GM21423 (cell line): ENCODE measurements at regions not wholly inside any gene's neighbourhood (a gene's known extent, or its start where the extent isn't known, plus 50 kb on each side); places are given as distances from the start of the nearest gene placed in this dataset.

Experiments used
- ATAC-seq: cut with Tn5 transposase; IDR thresholded peaks from one replicate; pipeline ENCODE4 v1.9.1; 2021; ENCODE audit warnings: mild to moderate bottlenecking, moderate library complexity; ENCODE audit not compliant: unreplicated experiment

- peak; percentile 86 for ATAC-seq
Measured at GRCh38 chr10:110395350-110396283, 90.9 kb upstream of the SMNDC1 start.

DNA sequence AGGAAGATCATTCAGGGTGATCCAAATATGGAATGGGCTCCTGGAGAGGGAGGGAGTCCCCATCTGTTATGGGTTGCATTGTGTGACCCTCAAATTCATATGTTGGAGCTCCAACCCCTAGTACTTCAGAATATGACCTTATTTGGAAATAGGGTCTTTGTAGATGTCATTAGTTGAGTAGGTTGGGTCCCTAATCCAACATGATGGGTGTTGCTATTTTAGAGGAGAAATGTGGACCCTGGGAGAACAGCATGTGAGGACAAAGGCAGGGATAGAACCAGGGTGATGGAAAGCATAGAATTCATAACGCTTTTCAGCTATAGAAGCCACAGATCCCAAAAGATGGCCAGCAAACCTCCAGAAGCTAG lies 91.5 kb upstream of the SMNDC1 start:
- ATAC-seq = no peak

- ATAC-seq = no peak
Measured at GRCh38 chr10:110397856-110398255, 93.1 kb upstream of the SMNDC1 start.

DNA sequence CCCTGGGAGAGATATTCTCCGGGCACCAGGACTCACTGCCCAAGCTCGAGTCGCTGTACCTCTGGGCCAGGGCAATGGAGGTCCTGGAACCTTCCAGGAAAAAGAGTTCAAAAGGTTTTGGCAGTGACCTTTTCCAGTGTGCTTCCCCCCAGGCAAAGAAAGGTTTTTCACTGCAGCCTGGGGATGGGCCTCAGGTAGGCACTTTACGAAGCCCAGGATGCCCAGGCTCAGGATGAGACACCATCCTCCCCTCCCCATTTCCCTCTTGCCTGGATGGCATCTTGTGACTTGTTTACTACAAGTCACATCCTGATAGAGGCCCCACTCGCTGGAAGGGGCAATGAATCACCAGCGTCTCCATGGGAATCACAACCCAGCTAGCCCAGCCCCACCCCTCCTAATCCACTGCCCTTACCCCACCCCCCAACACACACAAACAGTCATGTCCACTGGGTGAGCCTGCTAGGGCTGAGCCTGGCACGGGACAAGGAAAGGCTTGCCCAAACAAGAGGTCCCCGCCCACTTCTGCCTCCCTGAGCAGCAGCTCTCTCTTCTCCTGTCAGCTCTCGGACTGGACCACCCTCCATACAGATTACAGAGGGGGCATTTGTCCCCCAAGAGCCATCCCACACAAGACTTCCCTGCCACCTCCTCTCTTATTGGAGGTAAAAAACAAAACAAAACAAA lies 93.8 kb upstream of the SMNDC1 start:
- ATAC-seq = no peak

DNA sequence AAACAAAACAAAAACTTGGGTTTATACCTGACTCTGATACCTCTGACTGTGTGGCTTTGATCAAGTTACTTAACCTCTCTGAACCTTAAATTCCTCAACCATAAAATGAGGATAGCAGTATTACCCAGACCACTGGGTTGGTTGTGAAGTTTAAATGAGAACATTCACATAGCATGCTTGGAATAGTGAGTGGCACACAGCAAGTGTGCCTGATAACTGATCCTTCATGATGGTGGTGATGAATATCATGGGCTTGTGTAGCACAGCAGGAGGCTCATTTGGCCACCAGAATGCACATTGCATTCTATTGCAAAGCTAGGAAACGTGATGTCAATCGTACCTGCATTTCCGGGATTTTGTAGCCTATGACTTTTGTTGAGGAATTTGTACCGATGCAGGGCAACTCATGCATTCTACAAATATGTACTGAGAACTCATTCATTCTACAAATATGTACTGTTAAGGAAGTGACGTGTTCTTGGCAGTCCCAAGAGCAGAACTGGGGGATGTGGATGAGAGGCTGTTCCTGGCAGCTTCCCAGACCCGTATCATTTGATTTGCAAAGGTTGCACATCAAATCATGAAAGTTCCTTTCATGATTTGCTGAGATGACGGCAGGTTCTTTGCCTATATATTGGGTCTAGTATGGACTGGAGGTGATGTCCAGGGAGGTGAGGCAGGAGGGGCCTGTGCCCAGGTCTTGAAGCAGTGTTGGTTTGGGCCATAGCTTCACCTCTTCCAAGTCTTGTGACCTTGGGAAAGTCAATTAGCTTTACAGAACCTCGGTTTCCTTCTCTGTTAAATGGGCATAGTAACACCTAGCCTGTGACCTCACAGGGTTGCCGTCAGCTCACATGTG lies 94.6 kb upstream of the SMNDC1 start:
- ATAC-seq = no peak

DNA sequence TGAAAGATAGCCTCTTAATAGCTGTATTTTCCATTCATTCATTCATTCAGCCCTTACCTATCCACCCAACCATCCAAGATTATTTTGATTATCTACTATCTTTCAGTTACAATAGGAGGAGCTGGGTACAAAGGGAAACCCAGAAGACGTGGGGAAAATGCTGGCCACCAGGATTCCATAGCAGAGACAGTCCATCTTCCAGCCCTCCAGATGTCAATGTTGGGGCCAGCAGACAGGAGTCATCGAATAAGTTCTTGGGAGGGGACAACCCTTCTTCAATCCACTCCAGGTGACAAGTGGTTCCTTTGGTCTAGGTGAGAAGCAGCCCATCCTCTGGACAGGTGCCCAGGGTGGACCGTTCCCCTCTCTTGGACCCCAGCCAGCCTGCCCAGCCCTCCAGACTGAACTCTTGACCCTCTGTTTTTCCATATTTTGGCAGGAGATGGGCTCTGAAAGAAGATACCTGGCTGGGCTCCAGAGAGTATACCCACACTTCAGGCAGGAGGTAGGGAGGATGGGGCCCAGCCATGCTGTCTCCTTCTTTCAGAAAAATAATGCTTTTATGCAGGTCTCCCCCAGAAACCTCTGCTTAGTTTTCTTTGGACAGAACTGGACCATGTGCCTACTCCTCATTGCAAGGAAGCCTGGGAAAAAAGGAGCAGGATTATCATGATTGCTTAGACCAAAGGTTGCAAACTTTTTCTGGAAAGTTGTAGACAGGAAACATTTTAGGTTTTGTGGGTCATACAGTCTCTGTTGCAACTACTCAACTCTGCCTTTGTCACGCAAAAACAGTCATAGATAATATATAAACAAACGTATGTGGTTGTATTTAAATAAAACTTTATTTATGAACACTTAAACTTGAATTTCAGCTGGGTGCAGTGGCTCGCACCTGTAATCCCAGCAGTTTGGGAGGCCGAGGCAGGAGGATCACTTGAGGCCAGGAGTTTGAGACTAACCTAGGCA lies 95.5 kb upstream of the SMNDC1 start:
- ATAC-seq = no peak

- ATAC-seq = no peak
Measured at GRCh38 chr10:110401401-110402076, 96.2 kb upstream of the DUSP5 start.

GRCh38 chr10:110402077-110402416 lies 95.7 kb upstream of the DUSP5 start:
- no peak for ATAC-seq

- ATAC-seq = no peak
Measured at GRCh38 chr10:110403593-110403992, 94.1 kb upstream of the DUSP5 start.

GRCh38 chr10:110404413-110404812 lies 93.3 kb upstream of the DUSP5 start:
- ATAC-seq = no peak

- no peak for ATAC-seq
Measured at GRCh38 chr10:110404825-110405224, 92.9 kb upstream of the DUSP5 start.

DNA sequence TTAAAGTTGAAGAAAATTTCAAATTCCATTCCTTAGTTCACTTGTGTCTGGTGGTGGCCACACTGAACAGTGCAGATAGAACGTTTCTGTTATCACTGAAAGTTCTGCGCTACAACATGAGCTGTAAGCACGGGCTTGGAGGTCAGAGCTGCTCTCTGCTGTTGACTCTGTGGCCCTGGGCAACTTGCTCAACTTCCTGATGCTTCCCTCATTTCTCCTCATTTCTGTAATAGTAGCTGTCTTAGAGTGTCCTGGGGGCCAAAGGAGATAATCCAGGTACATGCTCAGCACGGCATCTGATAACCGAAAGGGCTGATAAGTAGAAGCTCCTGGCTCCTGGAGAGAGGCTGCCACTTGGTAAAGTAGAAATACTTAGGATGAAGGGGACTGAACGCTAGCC lies 92.3 kb upstream of the DUSP5 start:
- no peak for ATAC-seq

- no peak for ATAC-seq
Measured at GRCh38 chr10:110407301-110408170, 90.2 kb upstream of the DUSP5 start.

DNA sequence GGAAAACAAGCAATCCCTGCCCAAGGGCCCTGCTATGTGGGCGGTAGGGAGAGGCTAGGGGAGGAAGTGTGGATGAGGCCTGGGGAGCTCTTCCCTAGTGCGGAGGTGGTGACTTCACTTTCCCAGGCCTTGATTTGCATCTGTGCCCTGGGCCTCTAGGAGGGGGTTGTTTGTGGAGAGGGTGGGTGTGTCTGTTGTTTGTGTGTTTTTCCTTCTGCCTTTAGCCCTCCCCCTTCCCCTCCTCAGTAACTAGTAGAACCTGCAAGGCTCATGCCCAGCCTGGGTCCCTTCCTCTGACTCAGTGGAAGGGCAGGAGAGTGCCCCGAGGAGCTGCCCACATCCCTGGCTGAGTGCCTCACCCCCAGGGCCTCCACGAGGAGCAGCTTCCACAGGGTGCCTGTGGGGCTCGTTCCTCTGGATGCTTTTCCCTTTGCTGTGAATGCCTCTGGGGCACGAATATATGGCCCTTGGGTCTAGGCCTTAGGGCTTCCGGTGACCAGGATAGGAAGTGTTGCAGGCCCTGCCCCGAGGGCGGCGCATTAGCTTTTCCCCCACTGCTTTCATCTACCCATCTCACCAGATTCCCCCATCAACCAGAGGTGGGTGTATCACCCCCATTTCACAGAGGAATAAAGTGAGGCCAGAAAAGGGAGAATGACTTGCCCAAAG lies 89.4 kb upstream of the DUSP5 start:
- ATAC-seq = no peak

DNA sequence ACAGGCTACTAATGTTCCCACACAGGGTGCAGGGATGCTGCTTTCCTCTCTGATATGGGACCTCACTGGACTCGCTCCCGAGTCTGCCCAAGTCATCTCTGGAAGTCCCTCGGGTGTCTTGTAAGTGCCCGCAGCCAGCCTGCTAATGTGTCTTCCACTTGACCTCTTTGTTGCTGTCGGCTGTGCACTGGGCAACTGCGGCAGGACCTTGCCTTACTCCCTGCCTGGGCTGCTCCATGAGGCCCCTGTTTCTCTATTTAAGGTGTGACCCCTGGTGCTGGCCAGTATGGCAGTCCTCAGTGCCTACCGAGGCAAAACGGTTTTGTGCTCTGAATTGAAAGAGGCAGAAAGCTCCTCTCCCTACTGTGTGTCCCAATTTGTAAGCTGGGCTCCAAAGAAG lies 88.8 kb upstream of the DUSP5 start:
- no peak for ATAC-seq

- ATAC-seq = no peak
Measured at GRCh38 chr10:110409488-110409887, 88.2 kb upstream of the DUSP5 start.

- ATAC-seq = peak; percentile 27
Measured at GRCh38 chr10:110409926-110410325, 87.8 kb upstream of the DUSP5 start.

- ATAC-seq = no peak
Measured at GRCh38 chr10:110410329-110411046, 87.2 kb upstream of the DUSP5 start.
